C4-2B (cell line): ENCODE measurements at regions not wholly inside any gene's neighbourhood (a gene's known extent, or its start where the extent isn't known, plus 50 kb on each side); places are given as distances from the start of the nearest gene placed in this dataset.
"Not testable (repeated sequence)": the region's sequence is repeated elsewhere in the genome, so short reads cannot be mapped to it uniquely, and the experiment has no call there.

Source experiments
- H3K27ac ChIP-seq: fragments of 450-650 bp; 2 replicates; pipeline ENCODE4 v1.5.1; 2017
- ZFX ChIP-seq: fragments of 450-650 bp; IDR thresholded peaks from 2 replicates; pipeline ENCODE4 v1.6.1; 2017
- TF ChIP-seq, protein P1 (sequence below): fragments of 450-650 bp; conservative IDR thresholded peaks from 2 replicates; pipeline ENCODE4 v1.5.1; 2017; ENCODE audit warnings: mild to moderate bottlenecking

DNA sequence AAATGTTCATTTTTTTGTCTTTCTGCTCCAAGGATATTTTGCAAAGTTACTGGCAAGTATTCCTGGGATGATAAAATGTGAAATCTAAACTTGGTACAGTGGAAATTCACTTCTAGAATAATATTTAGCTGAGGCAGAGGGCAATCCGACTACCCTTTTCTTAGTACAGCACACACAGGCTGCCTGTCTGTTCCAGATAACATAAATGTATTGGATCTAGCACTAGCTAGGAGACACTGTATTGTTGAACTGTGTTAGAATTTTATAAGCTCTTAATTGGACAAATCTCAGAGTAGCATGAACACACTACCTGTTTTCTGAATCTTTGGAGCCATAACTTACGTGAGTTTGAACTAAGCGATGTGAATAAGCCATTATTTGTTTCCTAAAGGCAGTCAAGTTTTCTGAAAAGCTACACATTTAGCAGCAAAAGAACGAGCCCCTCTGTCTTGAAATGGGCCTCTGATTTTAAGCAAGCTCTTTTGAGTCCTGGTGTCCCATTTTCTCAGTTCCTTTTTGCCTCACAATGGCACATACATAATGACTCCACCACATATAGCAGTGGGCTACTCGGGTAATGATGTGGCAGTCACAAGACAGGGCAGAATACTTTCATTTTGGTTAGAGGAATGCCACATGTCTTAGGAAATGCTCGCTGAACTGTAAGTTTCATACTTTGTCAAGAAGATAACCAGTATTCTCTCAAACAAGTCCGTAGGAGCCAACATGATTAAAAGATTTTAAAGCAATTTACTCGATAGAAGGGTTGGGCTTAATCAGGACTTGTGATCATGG is 116.5 kb upstream of the ESR1 start:
- TF ChIP-seq ZFX, result no peak
- TF ChIP-seq, protein P1, sequence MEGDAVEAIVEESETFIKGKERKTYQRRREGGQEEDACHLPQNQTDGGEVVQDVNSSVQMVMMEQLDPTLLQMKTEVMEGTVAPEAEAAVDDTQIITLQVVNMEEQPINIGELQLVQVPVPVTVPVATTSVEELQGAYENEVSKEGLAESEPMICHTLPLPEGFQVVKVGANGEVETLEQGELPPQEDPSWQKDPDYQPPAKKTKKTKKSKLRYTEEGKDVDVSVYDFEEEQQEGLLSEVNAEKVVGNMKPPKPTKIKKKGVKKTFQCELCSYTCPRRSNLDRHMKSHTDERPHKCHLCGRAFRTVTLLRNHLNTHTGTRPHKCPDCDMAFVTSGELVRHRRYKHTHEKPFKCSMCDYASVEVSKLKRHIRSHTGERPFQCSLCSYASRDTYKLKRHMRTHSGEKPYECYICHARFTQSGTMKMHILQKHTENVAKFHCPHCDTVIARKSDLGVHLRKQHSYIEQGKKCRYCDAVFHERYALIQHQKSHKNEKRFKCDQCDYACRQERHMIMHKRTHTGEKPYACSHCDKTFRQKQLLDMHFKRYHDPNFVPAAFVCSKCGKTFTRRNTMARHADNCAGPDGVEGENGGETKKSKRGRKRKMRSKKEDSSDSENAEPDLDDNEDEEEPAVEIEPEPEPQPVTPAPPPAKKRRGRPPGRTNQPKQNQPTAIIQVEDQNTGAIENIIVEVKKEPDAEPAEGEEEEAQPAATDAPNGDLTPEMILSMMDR, result no peak
- no peak overlapping the region for H3K27ac ChIP-seq

DNA sequence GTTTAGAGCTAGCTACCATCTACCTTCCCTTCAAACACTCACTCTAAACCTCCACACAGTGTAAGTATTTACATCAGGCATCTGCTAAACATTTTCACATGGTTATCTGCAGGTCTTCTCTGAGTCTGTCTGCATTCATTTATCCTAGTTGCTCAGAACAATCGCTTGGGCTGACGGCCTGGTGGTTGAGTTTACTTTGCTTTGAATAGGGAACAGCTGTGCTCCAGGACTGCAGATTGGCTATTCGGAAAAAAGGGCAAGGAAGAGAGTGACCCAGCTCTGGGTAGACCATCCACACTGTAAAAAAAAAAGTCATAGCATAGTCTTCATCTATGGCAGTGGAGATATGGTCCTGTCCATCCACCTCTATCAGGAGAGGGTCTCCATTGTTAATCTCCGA is 115.3 kb upstream of the ESR1 start:
- H3K27ac ChIP-seq, result no peak overlapping the region
- TF ChIP-seq ZFX, result no peak
- TF ChIP-seq, protein P1, result no peak

DNA sequence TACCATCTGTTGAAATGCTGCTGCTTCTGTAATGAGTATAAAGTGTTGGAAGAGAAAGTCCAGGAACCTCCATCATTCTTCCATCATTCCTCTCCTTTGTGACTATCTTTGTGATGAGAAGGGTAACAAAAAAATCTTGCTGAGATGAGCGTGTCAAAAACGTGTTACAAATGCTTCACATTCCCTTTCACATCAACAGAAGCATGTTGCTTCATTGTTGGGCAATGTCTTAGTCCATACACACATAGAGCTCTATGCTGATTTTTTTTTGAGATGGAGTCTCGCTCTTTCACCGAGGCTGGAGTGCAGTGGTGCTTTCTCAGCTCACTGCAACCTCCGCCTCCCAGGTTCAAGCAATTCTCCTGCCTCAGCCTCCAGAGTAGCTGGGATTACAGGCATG is 114.1 kb upstream of the ESR1 start:
- H3K27ac ChIP-seq, result no peak overlapping the region
- TF ChIP-seq ZFX, result no peak
- TF ChIP-seq, protein P1, result no peak

DNA sequence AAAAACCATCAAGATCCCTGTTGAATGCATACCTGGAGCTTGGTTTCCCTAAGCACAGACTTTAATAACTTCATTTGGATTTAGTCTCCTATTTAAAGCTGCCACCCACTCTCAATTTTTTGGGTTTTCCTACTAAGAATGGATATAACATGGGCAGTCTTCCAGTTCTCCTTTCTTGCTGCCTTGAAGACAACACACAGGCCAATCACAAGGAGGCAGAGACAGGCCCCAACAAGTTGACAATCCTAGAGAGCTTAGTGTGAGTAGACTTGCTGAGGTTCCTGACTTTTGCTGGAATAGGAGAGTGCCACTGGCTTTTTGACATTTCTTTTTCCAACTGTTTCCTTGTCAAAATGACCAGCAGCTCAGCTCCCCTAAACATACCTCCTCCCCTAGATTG is 112.3 kb upstream of the ESR1 start:
- H3K27ac ChIP-seq, result no peak overlapping the region
- no peak for TF ChIP-seq ZFX
- TF ChIP-seq, protein P1, result no peak

DNA sequence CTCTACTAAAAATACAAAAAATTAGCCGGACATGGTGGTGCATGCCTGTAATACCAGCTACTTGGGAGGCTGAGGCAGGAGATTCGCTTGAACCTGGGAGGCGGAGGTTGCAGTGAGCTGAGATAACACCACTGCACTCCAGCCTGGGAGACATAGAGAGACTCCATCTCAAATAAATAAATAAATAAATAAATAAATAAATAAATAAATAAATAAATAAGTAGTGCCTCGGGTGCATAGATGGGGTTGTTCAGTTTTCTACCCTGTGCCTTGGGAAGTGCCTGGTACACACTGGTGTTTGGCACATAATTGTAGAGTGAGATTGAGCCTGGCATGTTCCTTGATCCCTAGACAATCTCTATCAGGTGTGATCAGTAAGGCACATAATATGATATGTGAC is 111.2 kb upstream of the ESR1 start:
- H3K27ac ChIP-seq, result not testable (repeated sequence)

DNA sequence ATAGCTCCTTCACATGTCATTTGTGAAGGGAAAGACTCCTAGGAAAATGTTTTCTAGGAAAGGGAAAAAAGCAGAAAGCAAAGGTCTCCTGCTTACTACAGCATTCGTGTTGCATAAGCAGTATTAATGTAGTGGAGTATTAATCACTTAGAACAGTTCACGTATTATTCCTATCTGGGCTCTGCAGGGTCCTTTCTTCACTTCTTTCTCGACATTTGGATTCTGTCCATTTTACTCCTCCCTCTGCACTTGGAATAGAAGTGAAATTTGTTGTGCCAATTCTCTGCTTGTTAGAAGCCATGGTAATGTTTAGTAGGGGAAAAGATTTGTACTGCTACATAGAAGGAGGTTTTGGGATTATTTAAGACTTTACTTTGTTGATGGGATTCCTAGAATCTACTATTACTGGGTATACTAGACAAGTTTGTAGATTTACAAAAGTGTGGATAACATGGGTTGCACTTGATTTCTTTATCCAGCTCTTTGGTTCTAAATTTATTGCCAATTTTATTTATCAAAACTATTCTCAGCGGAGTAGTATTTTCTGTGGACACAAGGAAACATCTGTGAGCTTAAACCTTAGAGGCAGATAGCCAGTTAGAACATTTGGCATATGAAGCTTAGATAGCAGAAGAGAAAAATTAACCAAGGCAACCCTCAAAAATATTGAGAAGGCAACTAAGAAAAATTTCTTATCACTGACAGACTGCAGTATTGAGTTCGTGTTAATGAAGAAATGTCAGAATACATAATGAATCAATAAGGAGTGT is 108.4 kb upstream of the ESR1 start:
- no peak overlapping the region for H3K27ac ChIP-seq
- no peak for TF ChIP-seq ZFX
- TF ChIP-seq, protein P1, result no peak

DNA sequence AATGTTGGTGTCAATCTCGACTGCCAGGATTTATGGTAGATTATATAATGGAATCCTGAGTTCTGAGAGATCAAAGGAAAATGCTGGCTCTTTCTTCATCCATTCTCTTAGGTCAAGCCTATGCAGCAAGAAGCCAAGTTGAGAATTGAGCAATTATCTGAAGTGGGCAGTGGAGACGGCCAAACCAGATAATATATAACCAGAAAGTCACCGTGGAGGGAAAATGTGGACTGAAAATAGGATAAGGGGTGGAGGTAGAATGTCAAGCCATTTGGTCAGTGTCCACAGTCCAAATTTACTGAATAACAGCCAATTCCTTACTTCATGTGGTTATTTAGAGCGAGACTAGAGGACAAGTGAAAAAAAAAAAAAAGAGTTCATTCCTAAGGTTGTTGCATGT is 107.8 kb upstream of the ESR1 start:
- TF ChIP-seq, protein P1, result no peak
- TF ChIP-seq ZFX, result no peak
- H3K27ac ChIP-seq, result no peak overlapping the region
